OCI-M1 (cell line): ENCODE measurements at regions not wholly inside any gene's neighbourhood (a gene's known extent, or its start where the extent isn't known, plus 50 kb on each side); places are given as distances from the start of the nearest gene placed in this dataset.
A peak's percentile ranks its signal among the peaks of the same experiment; 100 is the strongest.

ENCODE experiments used
- DNase-seq: peaks from one replicate; lab custom pipeline; 2025; lab: John Stamatoyannopoulos, UW

GRCh38 chr13:105921711-105922110 is 613.8 kb downstream of the EFNB2 start:
- no peak for DNase-seq

DNA sequence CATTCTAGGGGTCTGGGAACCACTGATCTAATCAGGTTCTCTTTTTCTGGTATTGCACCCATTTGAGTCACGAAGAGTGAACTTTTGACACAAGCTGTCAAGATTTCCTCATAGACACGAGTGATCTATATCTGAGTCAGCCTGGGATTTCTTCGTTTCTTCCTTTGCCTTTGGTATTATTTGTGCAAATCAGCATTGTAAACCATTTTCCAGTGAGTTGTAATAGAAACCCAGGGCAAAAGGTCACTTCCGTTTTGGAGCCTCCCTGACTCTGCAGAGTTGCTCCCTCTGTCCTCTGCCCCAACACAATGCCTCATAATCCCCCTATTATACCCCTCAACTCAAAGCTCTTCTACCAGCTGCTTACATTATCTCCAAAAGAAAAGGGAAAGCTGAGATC is 615.1 kb downstream of the EFNB2 start:
- DNase-seq, result peak; percentile 26

GRCh38 chr13:105918842-105919741 is 616.4 kb downstream of the EFNB2 start:
- DNase-seq, result peak; percentile 77

GRCh38 chr13:105915146-105915850 is 620.2 kb downstream of the EFNB2 start:
- DNase-seq, result no peak

DNA sequence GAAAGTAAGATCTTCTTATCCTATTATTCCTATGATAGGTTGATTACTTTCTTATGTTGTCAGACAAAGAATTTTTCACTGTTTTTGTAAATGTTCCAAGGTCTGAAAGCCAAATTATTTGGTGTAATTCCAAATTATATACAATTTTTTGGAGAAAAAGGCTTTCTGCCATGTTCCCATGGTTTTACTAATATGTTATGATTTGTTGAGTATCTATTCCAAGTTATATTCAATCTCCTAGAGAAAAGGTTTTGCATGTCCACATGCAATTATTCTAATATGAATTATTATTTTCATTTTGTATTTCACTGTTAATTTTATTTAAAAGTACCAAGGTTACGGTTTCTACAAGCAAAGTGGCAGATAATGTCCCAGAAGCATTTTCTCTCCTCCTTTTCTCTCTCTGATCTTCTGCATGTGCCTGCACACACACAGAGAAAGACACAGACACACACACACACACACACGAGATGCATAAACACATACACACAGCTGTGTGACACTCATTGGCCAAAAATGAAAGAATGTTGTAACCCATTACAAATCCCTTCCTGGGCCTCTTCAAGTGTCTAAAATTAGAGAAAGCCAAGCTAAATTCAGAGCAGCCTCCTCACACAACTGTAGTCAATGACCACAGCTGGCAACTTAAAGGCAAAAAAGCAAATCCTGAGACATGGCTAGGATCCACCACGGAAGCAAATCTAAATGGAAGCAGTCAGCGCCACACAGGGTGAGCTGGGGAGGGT is 621.0 kb downstream of the EFNB2 start:
- peak; percentile 27 for DNase-seq

DNA sequence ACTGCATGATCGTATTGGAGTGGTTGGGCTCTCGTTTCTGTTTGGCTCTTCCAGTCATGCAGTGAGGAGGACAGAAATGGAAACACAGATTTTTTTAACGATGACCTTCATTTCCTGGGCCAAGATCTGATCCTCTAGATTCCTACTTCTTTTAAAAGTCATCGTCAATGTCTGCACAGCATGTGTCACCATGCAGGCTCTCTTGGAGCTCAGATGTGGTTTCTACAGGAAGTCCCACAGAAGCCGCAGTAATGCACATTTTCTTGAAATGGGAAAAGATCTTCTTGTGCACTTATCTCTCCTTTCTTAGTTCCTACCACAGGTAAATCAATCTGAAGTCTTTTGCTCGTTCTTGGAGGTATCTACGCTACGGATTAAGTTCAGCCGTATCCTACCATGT is 626.9 kb downstream of the EFNB2 start:
- DNase-seq, result peak; percentile 82

- DNase-seq, result no peak
These were observed 628.0 kb downstream of the EFNB2 start for GRCh38 chr13:105907319-105908019.

- no peak for DNase-seq
These were observed 628.7 kb downstream of the EFNB2 start for GRCh38 chr13:105906746-105907145.

DNA sequence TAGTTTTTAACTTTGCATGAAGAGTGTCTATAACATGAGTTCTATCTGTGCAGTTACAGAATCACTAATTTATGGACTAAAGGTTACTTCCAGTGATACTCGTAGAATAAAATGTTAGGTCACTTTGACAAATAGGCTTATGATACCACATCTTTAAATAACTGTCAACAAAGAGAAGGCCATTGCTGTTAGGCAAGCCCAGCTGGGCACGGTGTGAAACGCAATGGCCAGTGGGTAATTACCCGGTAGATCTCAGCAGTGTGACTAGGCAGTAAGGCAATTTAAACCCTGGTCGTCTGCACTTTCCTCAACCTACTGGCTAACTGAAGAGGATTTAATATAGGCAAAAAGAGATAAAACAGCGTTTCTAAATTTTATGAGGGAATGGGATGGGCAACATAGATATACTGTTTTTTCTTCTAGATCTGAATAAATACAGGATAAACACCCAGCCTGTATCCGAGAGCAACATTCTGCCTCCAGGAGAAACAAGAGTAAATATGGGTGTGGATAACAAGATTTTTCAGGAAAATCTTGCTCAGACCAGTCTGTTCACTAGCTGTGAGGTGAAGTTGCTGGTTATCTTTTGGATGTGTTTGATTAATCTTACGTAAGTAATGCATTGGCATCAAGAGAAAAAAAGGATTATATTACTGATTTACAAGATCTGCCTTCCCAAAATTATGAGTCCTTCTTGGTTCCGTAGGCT is 631.3 kb downstream of the EFNB2 start:
- DNase-seq, result no peak

GRCh38 chr13:105902396-105902795 is 633.1 kb downstream of the EFNB2 start:
- DNase-seq, result no peak

DNA sequence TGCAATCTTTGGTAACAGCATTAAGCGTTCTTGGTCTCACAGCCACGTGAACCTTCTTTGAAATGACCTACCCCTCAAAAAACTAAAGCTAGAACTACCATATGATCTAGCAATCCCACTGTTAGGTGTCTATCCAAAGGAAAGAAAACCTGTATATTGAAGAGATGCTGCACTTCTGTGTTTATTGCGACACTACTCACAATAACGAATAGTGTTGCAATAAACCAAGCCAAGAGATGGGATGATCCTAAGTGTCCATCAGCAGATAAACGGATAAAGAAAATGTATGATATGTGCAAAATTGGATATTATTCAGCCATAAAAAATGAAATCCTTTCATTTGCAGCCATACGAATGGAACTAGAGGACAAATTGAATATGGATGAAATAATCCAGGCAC is 637.9 kb downstream of the EFNB2 start:
- DNase-seq, result no peak

DNA sequence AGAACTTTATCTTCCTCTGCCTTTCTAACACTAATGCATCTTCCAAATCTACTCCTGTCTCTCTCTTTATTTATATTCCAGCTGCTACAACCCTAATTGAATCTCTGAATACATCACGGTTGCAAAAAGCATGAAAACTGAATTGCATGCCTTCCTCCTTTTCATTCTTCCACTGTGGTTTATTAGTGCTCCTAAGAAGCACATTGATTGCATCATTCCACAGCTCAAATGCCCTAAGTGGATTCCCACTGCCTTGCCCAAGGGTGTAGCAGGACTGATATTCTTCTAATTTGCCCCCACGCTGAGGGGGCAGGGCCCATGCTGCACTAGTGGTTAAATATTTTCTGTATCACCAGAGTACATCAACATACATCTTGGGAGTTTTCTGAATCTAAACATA is 640.8 kb downstream of the EFNB2 start:
- no peak for DNase-seq

DNA sequence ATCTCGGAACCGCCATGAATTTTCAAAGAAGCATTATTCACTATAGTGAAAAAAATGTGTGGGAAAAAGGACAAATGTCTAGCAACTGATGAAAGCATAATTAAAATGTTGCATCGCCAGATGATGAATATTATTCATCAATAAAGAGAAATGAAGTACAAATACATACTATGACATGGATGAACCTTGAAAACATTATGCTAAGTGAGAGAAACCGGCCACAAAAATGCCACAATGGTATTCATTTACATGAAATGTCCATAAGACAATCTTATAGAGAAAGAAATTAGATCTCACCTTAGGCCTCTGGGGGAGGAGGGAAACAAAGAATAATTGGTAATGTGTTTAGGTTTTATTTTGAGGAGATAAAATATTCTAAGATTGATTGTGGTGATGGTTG is 645.0 kb downstream of the EFNB2 start:
- DNase-seq, result no peak

DNA sequence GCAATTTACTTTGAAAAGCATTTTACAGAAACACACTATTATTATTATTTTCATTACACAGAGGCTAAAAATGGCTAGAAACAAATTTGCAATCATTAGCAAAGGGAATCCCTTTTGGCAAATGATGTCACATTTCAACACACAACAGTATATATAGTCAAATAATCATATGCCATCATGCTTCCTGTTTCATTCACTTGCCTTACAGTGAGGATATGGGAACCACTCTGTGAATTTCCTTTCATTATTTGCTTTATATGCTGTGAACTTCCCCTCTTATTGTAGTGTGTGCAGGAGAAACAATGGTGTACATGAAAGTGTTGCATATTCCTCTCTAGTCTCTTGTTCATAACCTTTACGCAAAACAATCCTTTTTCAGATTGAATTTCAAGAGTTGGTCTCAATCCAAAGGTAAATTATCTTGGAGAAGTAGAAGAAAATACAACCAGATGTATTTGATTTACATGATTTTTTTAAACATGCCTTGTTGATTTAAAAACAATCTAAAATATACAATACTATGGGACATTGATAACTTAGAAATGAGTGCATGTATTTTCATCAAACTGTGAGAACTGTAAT is 657.3 kb downstream of the EFNB2 start:
- DNase-seq, result peak; percentile 40

- DNase-seq, result no peak
These were observed 660.6 kb downstream of the EFNB2 start for GRCh38 chr13:105874814-105875213.

GRCh38 chr13:105871768-105872167 is 663.7 kb downstream of the EFNB2 start:
- DNase-seq, result no peak

GRCh38 chr13:105871326-105871725 is 664.1 kb downstream of the EFNB2 start:
- no peak for DNase-seq

- no peak for DNase-seq
These were observed 672.1 kb downstream of the EFNB2 start for GRCh38 chr13:105863300-105863920.

DNA sequence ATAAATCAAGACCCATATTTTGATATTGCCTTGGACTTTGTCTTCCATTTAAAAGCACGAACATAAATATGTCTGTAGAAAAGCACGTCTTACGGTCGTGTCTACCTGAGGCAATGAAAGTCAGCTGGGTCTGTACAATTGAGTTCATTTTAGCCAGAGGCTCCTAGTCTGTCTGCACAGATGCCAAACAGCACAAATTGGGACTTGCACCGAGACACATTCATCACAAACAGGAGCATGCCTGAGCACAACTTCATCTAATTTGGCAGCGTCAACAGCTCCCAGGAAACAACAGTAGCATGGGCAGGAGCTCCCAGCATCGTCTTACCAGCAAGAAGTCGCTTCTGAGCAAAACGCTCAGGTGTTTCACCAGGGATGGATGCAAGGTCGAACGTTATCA is 687.0 kb downstream of the EFNB2 start:
- DNase-seq, result no peak

- no peak for DNase-seq
These were observed 687.8 kb downstream of the EFNB2 start for GRCh38 chr13:105847527-105848291.
